K562 (cell line): ENCODE measurements at regions not wholly inside any gene's neighbourhood (a gene's known extent, or its start where the extent isn't known, plus 50 kb on each side); places are given as distances from the start of the nearest gene placed in this dataset.
A peak's percentile ranks its signal among the peaks of the same experiment; 100 is the strongest.

ENCODE experiments used
- HDAC8 ChIP-seq: fragments of 450-650 bp; IDR thresholded peaks from 2 replicates; pipeline ENCODE4 v1.6.1; 2016; ENCODE audit warnings: mild to moderate bottlenecking, missing genetic modification characterization, moderate library complexity, missing compliant biosample characterization
- NR2C1 ChIP-seq, 2 experiments: fragments of 450-650 bp; IDR thresholded peaks; 2 replicates each; pipeline ENCODE4 v1.6.1; 2017; ENCODE audit warnings: mild to moderate bottlenecking in 2 of 2, antibody characterized with exemption in 1 of 2, inconsistent platforms in 1 of 2, missing compliant biosample characterization in 1 of 2, missing genetic modification characterization in 1 of 2
- OTX1 ChIP-seq: fragments of 450-650 bp; formaldehyde crosslinking; IDR thresholded peaks from 2 replicates; pipeline ENCODE4 v1.4.0; 2022; ENCODE audit warnings: mild to moderate bottlenecking
- POLR2H ChIP-seq: IDR thresholded peaks from 2 replicates; pipeline ENCODE4 v1.6.1; 2016; ENCODE audit warnings: missing genetic modification characterization, low read depth, mild to moderate bottlenecking, control low read depth, missing compliant biosample characterization, moderate library complexity
- ZNF444 ChIP-seq: fragments of 250-450 bp; sonication (Bioruptor Pico); IDR thresholded peaks from 2 replicates; pipeline ENCODE4 v1.4.0; 2020; ENCODE audit warnings: mild to moderate bottlenecking, moderate library complexity
- TF ChIP-seq, protein P1 (sequence below): fragments of 200-800 bp; sonication (Bioruptor generic); IDR thresholded peaks from 2 replicates; pipeline ENCODE4 v1.6.1; 2017; ENCODE audit warnings: missing genetic modification characterization, missing compliant biosample characterization
- TF ChIP-seq, protein P2 (sequence below): fragments of 450-650 bp; formaldehyde crosslinking; conservative IDR thresholded peaks from 2 replicates; pipeline ENCODE4 v1.4.0; 2022; ENCODE audit warnings: mild to moderate bottlenecking, missing genetic modification characterization
- TF ChIP-seq, protein P3 (sequence below): IDR thresholded peaks from 2 replicates; pipeline ENCODE4 v1.6.1; 2014; ENCODE audit warnings: antibody characterized with exemption
- TF ChIP-seq, protein P4 (sequence below), 2 experiments: fragments of 450-650 bp in 1 of 2; sonication (generic) in 1 of 2; formaldehyde crosslinking in 1 of 2; IDR thresholded peaks; 2 replicates each; pipeline versions ENCODE4 v1.7.1 to v1.9.0; 2016 to 2022; ENCODE audit warnings: inconsistent platforms in 1 of 2, mild to moderate bottlenecking in 1 of 2, missing genetic modification reagents in 1 of 2
- TF ChIP-seq, protein P5 (sequence below): IDR thresholded peaks from 3 replicates; pipeline ENCODE4 v1.6.1; 2011; ENCODE audit warnings: borderline replicate concordance, mild to moderate bottlenecking; ENCODE audit not compliant: insufficient read length, insufficient read depth

DNA sequence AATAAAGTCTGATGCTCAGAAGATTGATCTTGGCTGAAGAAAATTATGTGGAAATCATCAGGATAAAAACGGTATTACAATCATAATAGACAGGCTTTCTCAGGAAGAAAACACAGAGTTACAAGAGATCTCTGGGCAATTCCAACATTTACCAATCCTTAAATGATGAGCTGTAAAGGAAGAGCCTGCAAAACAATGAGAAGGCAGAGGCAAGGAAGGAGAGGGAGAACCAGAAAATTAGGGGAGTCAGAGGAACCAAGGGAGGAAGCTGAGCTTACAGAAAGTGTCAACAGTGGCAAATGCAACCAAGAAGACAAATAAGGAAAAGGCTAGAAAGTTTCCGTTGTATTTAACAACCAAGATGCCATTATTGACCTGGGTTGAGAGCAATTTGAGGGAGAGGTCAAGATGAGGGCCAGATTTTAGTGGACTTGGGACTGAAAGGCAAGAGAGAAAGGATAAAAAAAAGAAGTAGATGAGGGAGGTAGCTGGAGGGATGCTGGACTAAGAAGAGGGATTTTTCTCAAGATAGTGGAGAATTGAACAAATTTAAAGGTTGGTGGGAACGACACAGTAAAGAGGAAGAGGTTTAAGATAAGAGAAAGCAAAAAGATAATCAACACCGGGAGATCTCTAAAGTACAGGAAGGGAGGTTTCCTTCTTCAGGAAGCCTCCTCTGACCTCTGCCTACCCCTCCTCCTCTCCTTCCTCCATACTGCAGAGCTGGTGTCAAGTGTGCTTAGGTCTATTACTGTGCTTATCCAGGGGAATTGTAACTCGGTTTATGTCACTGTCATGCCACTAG lies 116.9 kb downstream of the DUSP6 start (continued):
- no peak for TF ChIP-seq HDAC8 (tag)
- TF ChIP-seq, protein P1, sequence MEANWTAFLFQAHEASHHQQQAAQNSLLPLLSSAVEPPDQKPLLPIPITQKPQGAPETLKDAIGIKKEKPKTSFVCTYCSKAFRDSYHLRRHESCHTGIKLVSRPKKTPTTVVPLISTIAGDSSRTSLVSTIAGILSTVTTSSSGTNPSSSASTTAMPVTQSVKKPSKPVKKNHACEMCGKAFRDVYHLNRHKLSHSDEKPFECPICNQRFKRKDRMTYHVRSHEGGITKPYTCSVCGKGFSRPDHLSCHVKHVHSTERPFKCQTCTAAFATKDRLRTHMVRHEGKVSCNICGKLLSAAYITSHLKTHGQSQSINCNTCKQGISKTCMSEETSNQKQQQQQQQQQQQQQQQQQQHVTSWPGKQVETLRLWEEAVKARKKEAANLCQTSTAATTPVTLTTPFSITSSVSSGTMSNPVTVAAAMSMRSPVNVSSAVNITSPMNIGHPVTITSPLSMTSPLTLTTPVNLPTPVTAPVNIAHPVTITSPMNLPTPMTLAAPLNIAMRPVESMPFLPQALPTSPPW (CRISPR knock-in tag): peak; percentile 57; the same call in 1 of the 2 replicates
- TF ChIP-seq, protein P2, sequence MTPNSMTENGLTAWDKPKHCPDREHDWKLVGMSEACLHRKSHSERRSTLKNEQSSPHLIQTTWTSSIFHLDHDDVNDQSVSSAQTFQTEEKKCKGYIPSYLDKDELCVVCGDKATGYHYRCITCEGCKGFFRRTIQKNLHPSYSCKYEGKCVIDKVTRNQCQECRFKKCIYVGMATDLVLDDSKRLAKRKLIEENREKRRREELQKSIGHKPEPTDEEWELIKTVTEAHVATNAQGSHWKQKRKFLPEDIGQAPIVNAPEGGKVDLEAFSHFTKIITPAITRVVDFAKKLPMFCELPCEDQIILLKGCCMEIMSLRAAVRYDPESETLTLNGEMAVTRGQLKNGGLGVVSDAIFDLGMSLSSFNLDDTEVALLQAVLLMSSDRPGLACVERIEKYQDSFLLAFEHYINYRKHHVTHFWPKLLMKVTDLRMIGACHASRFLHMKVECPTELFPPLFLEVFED: no peak
- 0 out of 2 replicates have a peak, but pooled peaks have one; percentile 18 for TF ChIP-seq OTX1 (CRISPR knock-in tag)
- TF ChIP-seq, protein P3, sequence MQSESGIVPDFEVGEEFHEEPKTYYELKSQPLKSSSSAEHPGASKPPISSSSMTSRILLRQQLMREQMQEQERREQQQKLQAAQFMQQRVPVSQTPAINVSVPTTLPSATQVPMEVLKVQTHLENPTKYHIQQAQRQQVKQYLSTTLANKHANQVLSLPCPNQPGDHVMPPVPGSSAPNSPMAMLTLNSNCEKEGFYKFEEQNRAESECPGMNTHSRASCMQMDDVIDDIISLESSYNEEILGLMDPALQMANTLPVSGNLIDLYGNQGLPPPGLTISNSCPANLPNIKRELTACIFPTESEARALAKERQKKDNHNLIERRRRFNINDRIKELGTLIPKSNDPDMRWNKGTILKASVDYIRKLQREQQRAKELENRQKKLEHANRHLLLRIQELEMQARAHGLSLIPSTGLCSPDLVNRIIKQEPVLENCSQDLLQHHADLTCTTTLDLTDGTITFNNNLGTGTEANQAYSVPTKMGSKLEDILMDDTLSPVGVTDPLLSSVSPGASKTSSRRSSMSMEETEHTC: no peak
- TF ChIP-seq ZNF444 (CRISPR knock-in tag): peak; percentile 52; the same call in 1 of the 2 replicates
- TF ChIP-seq, protein P4, sequence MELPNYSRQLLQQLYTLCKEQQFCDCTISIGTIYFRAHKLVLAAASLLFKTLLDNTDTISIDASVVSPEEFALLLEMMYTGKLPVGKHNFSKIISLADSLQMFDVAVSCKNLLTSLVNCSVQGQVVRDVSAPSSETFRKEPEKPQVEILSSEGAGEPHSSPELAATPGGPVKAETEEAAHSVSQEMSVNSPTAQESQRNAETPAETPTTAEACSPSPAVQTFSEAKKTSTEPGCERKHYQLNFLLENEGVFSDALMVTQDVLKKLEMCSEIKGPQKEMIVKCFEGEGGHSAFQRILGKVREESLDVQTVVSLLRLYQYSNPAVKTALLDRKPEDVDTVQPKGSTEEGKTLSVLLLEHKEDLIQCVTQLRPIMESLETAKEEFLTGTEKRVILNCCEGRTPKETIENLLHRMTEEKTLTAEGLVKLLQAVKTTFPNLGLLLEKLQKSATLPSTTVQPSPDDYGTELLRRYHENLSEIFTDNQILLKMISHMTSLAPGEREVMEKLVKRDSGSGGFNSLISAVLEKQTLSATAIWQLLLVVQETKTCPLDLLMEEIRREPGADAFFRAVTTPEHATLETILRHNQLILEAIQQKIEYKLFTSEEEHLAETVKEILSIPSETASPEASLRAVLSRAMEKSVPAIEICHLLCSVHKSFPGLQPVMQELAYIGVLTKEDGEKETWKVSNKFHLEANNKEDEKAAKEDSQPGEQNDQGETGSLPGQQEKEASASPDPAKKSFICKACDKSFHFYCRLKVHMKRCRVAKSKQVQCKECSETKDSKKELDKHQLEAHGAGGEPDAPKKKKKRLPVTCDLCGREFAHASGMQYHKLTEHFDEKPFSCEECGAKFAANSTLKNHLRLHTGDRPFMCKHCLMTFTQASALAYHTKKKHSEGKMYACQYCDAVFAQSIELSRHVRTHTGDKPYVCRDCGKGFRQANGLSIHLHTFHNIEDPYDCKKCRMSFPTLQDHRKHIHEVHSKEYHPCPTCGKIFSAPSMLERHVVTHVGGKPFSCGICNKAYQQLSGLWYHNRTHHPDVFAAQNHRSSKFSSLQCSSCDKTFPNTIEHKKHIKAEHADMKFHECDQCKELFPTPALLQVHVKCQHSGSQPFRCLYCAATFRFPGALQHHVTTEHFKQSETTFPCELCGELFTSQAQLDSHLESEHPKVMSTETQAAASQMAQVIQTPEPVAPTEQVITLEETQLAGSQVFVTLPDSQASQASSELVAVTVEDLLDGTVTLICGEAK (IDR thresholded peaks at IDR 0.05): no peak
- TF ChIP-seq, protein P4 (CRISPR knock-in tag; IDR thresholded peaks at IDR 0.05): no peak
- peak; percentile 47 for TF ChIP-seq POLR2H
- TF ChIP-seq, protein P5, sequence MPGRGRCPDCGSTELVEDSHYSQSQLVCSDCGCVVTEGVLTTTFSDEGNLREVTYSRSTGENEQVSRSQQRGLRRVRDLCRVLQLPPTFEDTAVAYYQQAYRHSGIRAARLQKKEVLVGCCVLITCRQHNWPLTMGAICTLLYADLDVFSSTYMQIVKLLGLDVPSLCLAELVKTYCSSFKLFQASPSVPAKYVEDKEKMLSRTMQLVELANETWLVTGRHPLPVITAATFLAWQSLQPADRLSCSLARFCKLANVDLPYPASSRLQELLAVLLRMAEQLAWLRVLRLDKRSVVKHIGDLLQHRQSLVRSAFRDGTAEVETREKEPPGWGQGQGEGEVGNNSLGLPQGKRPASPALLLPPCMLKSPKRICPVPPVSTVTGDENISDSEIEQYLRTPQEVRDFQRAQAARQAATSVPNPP: no peak
- no peak for TF ChIP-seq NR2C1 (IDR thresholded peaks at IDR 0.05)
- peak; percentile 71 for TF ChIP-seq NR2C1 (tag; IDR thresholded peaks at IDR 0.05)
